Keratinocyte (primary cell): ENCODE measurements at regions not wholly inside any gene's neighbourhood (a gene's known extent, or its start where the extent isn't known, plus 50 kb on each side); places are given as distances from the start of the nearest gene placed in this dataset.

Experiments used
- DNase-seq: peaks from one replicate; pipeline ENCODE4 v3.0.0-alpha.2; 2011; ENCODE audit warnings: low read depth, missing footprints, low spot score
- FAIRE-seq: peaks from 2 replicates; lab custom pipeline; 2011; peaks lifted over from hg19 to GRCh38; lab: Jason Lieb, UNC
- H2AFZ ChIP-seq: 2 replicates; pipeline ENCODE4 v1.6.0; 2012; ENCODE audit warnings: low read length, control low read depth, inconsistent platforms; ENCODE audit not compliant: control insufficient read depth
- H3K27ac ChIP-seq: 2 replicates; pipeline ENCODE4 v1.5.1; 2011; ENCODE audit warnings: low read length; ENCODE audit not compliant: control insufficient read depth, insufficient read depth
- H3K27me3 ChIP-seq: 3 replicates; pipeline ENCODE4 v1.6.0; 2011; ENCODE audit warnings: low read length; ENCODE audit not compliant: control insufficient read depth, insufficient read depth; ENCODE audit errors: extremely low read depth
- H3K36me3 ChIP-seq, 2 experiments: 2 replicates in 1 of 2; 3 replicates in 1 of 2; pipeline ENCODE4 v1.5.1; 2011; ENCODE audit warnings: low read length in 2 of 2, mild to moderate bottlenecking in 1 of 2; ENCODE audit not compliant: control insufficient read depth in 2 of 2, insufficient read depth in 2 of 2; ENCODE audit errors: extremely low read depth in 1 of 2
- H3K4me1 ChIP-seq: 3 replicates; pipeline ENCODE4 v1.5.1; 2011; ENCODE audit warnings: low read length; ENCODE audit not compliant: control insufficient read depth, insufficient read depth; ENCODE audit errors: extremely low read depth
- H3K4me2 ChIP-seq: 3 replicates; pipeline ENCODE4 v1.6.0; 2011; ENCODE audit warnings: low read depth, low read length; ENCODE audit not compliant: control insufficient read depth, insufficient read depth; ENCODE audit errors: extremely low read depth
- H3K4me3 ChIP-seq, 3 experiments: fragments of 200-600 bp in 1 of 3; sonication (generic) in 1 of 3; 2 replicates in 2 of 3; 3 replicates in 1 of 3; pipeline ENCODE4 v1.5.1; 2011 to 2016; ENCODE audit warnings: low read length in 3 of 3, mild to moderate bottlenecking in 3 of 3, control low read depth in 2 of 3, inconsistent platforms in 1 of 3, low read depth in 1 of 3, mixed read lengths in 1 of 3, mixed run types in 1 of 3, moderate library complexity in 1 of 3; ENCODE audit not compliant: control insufficient read depth in 2 of 3, insufficient read depth in 2 of 3; ENCODE audit errors: extremely low read depth in 1 of 3
- H3K79me2 ChIP-seq: 2 replicates; pipeline ENCODE4 v1.6.0; 2012; ENCODE audit warnings: low read length; ENCODE audit not compliant: control insufficient read depth, insufficient read depth
- H3K9ac ChIP-seq: 3 replicates; pipeline ENCODE4 v1.6.0; 2011; ENCODE audit warnings: low read length; ENCODE audit not compliant: control insufficient read depth, insufficient read depth; ENCODE audit errors: extremely low read depth
- H3K9me1 ChIP-seq: 3 replicates; pipeline ENCODE4 v1.6.0; 2011; ENCODE audit warnings: low read length; ENCODE audit not compliant: control insufficient read depth, insufficient read depth; ENCODE audit errors: extremely low read depth
- H3K9me3 ChIP-seq: 2 replicates; pipeline ENCODE4 v1.5.1; 2012; ENCODE audit warnings: low read depth, low read length; ENCODE audit not compliant: control insufficient read depth
- H4K20me1 ChIP-seq: 3 replicates; pipeline ENCODE4 v1.6.0; 2011; ENCODE audit warnings: low read length; ENCODE audit not compliant: control insufficient read depth, insufficient read depth; ENCODE audit errors: extremely low read depth
- EZH2 ChIP-seq: IDR thresholded peaks from one replicate; pipeline ENCODE4 v1.6.1; 2012; ENCODE audit warnings: inconsistent platforms, mild to moderate bottlenecking, low read length, moderate library complexity
- dilution Hi-C: fragments of 300-500 bp; cut with MboI; formaldehyde crosslinking; loops from one replicate; pipeline ENCODE4 v1.7.0; 2020; ENCODE audit warnings: low sequenced_read_pairs; ENCODE audit not compliant: extremely low pct_ligation_motif_present
- TF ChIP-seq, protein P1 (sequence below), 3 experiments: IDR thresholded peaks in 1 of 3; conservative IDR thresholded peaks in 1 of 3; optimal IDR thresholded peaks in 1 of 3; 2 replicates in 2 of 3; 3 replicates in 1 of 3; pipeline versions ENCODE3 to v1.5.1; 2011; ENCODE audit warnings: low read length in 3 of 3, mild to moderate bottlenecking in 3 of 3, moderate library complexity in 2 of 3, control low read depth in 1 of 3, inconsistent platforms in 1 of 3; ENCODE audit not compliant: insufficient read depth in 2 of 3; ENCODE audit errors: extremely low read depth in 1 of 3

DNA sequence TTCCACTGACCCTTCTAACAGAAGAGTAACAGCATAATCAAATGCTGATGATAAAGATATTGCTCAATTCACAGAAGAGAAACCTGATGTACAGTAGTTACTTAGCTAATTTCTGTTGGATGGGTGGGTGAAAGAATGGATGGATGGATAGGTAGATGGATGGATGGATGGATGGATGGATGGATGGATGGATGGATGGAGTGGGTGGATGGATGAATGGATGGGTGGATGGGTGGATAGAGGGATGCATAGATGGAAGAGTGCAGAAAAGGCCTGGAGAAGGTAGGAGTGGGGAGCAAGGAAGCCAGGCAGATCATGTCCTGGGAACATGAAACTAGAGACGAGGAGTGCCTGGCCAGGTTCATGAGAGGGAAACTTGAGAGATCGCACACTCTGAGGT lies 520.9 kb downstream of the BCL11B start:
- H3K27me3 ChIP-seq = no peaks in the 10 kb centered on the region
- no peak overlapping the region for H3K4me3 ChIP-seq
- FAIRE-seq (no peak), DNase-seq (no peak)
- H3K79me2 ChIP-seq = no peaks in the 10 kb centered on the region
- dilution Hi-C loops = no loop called here
- no peak overlapping the region for H3K4me2 ChIP-seq
- no peak overlapping the region for H2AFZ ChIP-seq
- no peaks in the 10 kb centered on the region for H3K36me3 ChIP-seq
- H4K20me1 ChIP-seq = no peaks in the 10 kb centered on the region
- no peak overlapping the region for H3K27ac ChIP-seq
- TF ChIP-seq EZH2 = no peak
- TF ChIP-seq, protein P1, sequence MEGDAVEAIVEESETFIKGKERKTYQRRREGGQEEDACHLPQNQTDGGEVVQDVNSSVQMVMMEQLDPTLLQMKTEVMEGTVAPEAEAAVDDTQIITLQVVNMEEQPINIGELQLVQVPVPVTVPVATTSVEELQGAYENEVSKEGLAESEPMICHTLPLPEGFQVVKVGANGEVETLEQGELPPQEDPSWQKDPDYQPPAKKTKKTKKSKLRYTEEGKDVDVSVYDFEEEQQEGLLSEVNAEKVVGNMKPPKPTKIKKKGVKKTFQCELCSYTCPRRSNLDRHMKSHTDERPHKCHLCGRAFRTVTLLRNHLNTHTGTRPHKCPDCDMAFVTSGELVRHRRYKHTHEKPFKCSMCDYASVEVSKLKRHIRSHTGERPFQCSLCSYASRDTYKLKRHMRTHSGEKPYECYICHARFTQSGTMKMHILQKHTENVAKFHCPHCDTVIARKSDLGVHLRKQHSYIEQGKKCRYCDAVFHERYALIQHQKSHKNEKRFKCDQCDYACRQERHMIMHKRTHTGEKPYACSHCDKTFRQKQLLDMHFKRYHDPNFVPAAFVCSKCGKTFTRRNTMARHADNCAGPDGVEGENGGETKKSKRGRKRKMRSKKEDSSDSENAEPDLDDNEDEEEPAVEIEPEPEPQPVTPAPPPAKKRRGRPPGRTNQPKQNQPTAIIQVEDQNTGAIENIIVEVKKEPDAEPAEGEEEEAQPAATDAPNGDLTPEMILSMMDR (optimal IDR thresholded peaks at IDR 0.05 in 1 of 3, IDR thresholded peaks at IDR 0.05 in 1 of 3, conservative IDR thresholded peaks at IDR 0.05 in 1 of 3; ENCODE audit: extremely low read depth in 1 of 3, insufficient read depth in 2 of 3, low read length in 3 of 3) = no peak
- H3K9me3 ChIP-seq = no peaks in the 10 kb centered on the region
- no peak overlapping the region for H3K9ac ChIP-seq
- peaks cover 11% of the 10 kb centered on the region for H3K4me1 ChIP-seq
- no peaks in the 10 kb centered on the region for H3K9me1 ChIP-seq

- no peaks in the 10 kb centered on the region for H3K9me3 ChIP-seq
- no peaks in the 10 kb centered on the region for H3K9me1 ChIP-seq
- no peak overlapping the region for H3K4me2 ChIP-seq
- no peaks in the 10 kb centered on the region for H3K36me3 ChIP-seq
- DNase-seq (no peak), FAIRE-seq (no peak)
- no peak overlapping the region for H3K4me3 ChIP-seq
- no peaks in the 10 kb centered on the region for H3K79me2 ChIP-seq
- H3K27me3 ChIP-seq = no peaks in the 10 kb centered on the region
- no peak overlapping the region for H3K9ac ChIP-seq
- H3K27ac ChIP-seq = no peak overlapping the region
- peaks cover 11% of the 10 kb centered on the region for H3K4me1 ChIP-seq
- H2AFZ ChIP-seq = no peak overlapping the region
- TF ChIP-seq, protein P1 (optimal IDR thresholded peaks at IDR 0.05 in 1 of 3, IDR thresholded peaks at IDR 0.05 in 1 of 3, conservative IDR thresholded peaks at IDR 0.05 in 1 of 3; ENCODE audit: extremely low read depth in 1 of 3, insufficient read depth in 2 of 3, low read length in 3 of 3) = no peak
- TF ChIP-seq EZH2 = no peak
- no peaks in the 10 kb centered on the region for H4K20me1 ChIP-seq
- dilution Hi-C loops = no loop called here
These were observed 519.3 kb downstream of the BCL11B start for GRCh38 chr14:98752660-98753059.
